ENCODE measurements at regions not wholly inside any gene's neighbourhood (a gene's known extent, or its start where the extent isn't known, plus 50 kb on each side); places are given as distances from the start of the nearest gene placed in this dataset.

DNA sequence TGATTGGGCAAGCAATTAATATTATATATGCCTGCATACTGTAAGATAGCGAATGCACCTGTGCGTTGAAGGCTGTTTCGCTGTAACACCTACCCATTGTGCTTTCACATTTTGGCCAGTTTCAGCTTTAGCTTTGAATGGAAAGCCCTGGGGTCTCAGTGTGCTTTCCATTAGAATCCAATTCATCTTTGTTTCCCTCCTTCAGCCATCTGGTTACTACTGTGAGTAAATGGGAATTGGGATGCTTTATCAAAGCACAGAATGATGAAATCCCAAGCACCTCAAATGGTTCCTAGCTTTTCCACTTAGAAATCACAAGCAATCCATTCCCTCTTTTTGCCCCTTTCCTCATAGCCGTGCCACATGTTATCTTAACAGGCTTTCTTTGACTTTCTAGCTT lies 127.1 kb downstream of the HDGFL1 start:
- H3K4me1 Mint-ChIP-seq: no peaks in the 10 kb centered on the region
- no peak overlapping the region for H3K4me3 Mint-ChIP-seq
- H3K27me3 Mint-ChIP-seq: no peaks in the 10 kb centered on the region
- no peak for ATAC-seq (replicated peaks)
- H3K36me3 Mint-ChIP-seq (ENCODE audit: low read depth): no peaks in the 10 kb centered on the region
- H3K27ac Mint-ChIP-seq: no peak overlapping the region
- H3K9me3 Mint-ChIP-seq: no peaks in the 10 kb centered on the region

DNA sequence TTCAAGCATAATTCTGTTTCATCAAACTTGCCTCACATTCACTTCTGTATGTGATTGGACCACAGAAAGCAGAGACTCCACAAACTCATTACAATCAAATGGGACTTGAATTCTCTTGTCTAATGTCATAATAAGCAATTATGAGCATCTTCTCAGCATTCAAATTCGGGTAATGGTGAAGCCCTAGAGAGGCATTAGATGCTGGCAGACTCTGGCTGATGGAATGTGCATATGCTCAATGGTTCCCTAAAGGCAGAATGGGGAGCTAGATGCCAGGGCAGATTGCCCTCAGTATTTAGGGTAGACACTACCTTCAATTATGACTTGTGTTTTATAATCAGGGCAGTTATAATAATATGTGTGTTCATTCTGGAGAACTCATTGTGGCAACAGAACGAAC lies 127.9 kb downstream of the HDGFL1 start:
- Mint-ChIP-seq H3K4me3 (no peak overlapping the region), H3K4me1 (no peaks in the 10 kb centered on the region), H3K9me3 (no peaks in the 10 kb centered on the region), H3K36me3 (ENCODE audit: low read depth) (no peaks in the 10 kb centered on the region), H3K27me3 (no peaks in the 10 kb centered on the region), H3K27ac (no peak overlapping the region)
- no peak for ATAC-seq (replicated peaks)

DNA sequence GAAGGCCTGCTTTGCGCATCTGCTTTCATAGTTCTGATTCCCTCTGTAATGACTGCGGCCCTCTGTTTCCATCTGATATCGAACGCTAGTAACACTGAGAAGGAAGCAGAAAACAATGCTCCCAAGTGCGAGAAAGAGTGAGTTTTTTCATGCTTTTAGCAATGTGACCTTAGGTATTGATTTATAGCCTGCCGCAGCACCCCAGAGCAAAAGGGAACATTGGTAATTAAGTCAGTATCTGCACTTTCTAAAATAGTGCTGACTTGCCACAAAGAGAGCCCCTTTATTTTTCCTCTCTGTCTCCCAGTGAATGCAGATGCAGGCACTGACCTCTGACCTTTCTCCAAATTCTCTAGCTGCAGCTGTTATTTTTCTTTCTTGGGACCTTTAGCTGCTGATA lies 129.8 kb downstream of the HDGFL1 start:
- Mint-ChIP-seq H3K4me1 (no peaks in the 10 kb centered on the region), H3K27me3 (no peaks in the 10 kb centered on the region), H3K4me3 (no peak overlapping the region), H3K36me3 (ENCODE audit: low read depth) (no peaks in the 10 kb centered on the region), H3K27ac (no peak overlapping the region), H3K9me3 (no peaks in the 10 kb centered on the region)
- no peak for ATAC-seq (replicated peaks)

DNA sequence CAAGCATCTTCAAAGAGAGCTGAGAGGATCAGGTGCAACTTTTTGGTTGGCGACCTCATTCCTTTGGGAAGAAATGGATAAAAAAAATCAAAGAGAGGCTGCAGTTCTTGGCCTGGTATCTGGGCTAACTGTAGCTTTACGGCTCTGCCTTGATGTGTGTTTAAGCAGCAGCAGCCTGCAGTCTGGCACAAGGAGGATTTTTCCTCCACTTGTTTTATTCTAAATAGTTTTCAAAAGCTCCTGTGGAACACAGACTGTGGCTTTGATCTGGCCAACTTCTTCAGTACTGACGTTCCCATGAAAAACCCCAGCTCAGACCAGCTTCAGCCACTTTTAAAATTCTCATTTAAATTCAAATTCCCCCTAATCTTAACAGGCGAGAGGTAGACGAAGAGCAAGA lies 137.3 kb downstream of the HDGFL1 start:
- Mint-ChIP-seq H3K9me3 (no peaks in the 10 kb centered on the region), H3K27me3 (no peaks in the 10 kb centered on the region), H3K4me1 (no peaks in the 10 kb centered on the region), H3K4me3 (no peak overlapping the region), H3K27ac (no peak overlapping the region), H3K36me3 (ENCODE audit: low read depth) (no peaks in the 10 kb centered on the region)
- ATAC-seq (replicated peaks): no peak

- H3K27ac Mint-ChIP-seq: no peak overlapping the region
- no peaks in the 10 kb centered on the region for H3K36me3 Mint-ChIP-seq (ENCODE audit: low read depth)
- H3K4me1 Mint-ChIP-seq: no peaks in the 10 kb centered on the region
- H3K27me3 Mint-ChIP-seq: no peaks in the 10 kb centered on the region
- H3K9me3 Mint-ChIP-seq: no peaks in the 10 kb centered on the region
- no peak overlapping the region for H3K4me3 Mint-ChIP-seq
- no peak for ATAC-seq (replicated peaks)
Measured at GRCh38 chr6:22708469-22708868, 139.1 kb downstream of the HDGFL1 start.

GRCh38 chr6:22709803-22710202 lies 140.4 kb downstream of the HDGFL1 start:
- Mint-ChIP-seq H3K27ac (no peak overlapping the region), H3K4me3 (no peak overlapping the region), H3K27me3 (no peaks in the 10 kb centered on the region), H3K9me3 (no peaks in the 10 kb centered on the region), H3K4me1 (no peaks in the 10 kb centered on the region), H3K36me3 (ENCODE audit: low read depth) (no peaks in the 10 kb centered on the region)
- no peak for ATAC-seq (replicated peaks)

GRCh38 chr6:22716721-22717120 lies 147.4 kb downstream of the HDGFL1 start:
- no peak overlapping the region for H3K4me3 Mint-ChIP-seq
- no peaks in the 10 kb centered on the region for H3K27me3 Mint-ChIP-seq
- no peak overlapping the region for H3K27ac Mint-ChIP-seq
- ATAC-seq (replicated peaks): no peak
- H3K9me3 Mint-ChIP-seq: peaks cover 5% of the 10 kb centered on the region
- H3K4me1 Mint-ChIP-seq: no peaks in the 10 kb centered on the region
- no peaks in the 10 kb centered on the region for H3K36me3 Mint-ChIP-seq (ENCODE audit: low read depth)

- no peak overlapping the region for H3K27ac Mint-ChIP-seq
- no peak overlapping the region for H3K4me3 Mint-ChIP-seq
- H3K27me3 Mint-ChIP-seq: no peaks in the 10 kb centered on the region
- H3K9me3 Mint-ChIP-seq: peaks cover 5% of the 10 kb centered on the region
- H3K36me3 Mint-ChIP-seq (ENCODE audit: low read depth): no peaks in the 10 kb centered on the region
- no peak for ATAC-seq (replicated peaks)
- H3K4me1 Mint-ChIP-seq: no peaks in the 10 kb centered on the region
Measured at GRCh38 chr6:22717915-22718314, 148.5 kb downstream of the HDGFL1 start.

GRCh38 chr6:22722913-22723312 lies 153.5 kb downstream of the HDGFL1 start:
- Mint-ChIP-seq H3K9me3 (peaks cover 5% of the 10 kb centered on the region), H3K4me1 (no peaks in the 10 kb centered on the region), H3K4me3 (no peak overlapping the region), H3K36me3 (ENCODE audit: low read depth) (no peaks in the 10 kb centered on the region), H3K27ac (no peak overlapping the region), H3K27me3 (no peaks in the 10 kb centered on the region)
- ATAC-seq (replicated peaks): no peak

GRCh38 chr6:22726966-22727365 lies 157.6 kb downstream of the HDGFL1 start:
- no peaks in the 10 kb centered on the region for H3K27me3 Mint-ChIP-seq
- no peak for ATAC-seq (replicated peaks)
- H3K27ac Mint-ChIP-seq: no peak overlapping the region
- no peaks in the 10 kb centered on the region for H3K9me3 Mint-ChIP-seq
- no peaks in the 10 kb centered on the region for H3K4me1 Mint-ChIP-seq
- no peak overlapping the region for H3K4me3 Mint-ChIP-seq
- no peaks in the 10 kb centered on the region for H3K36me3 Mint-ChIP-seq (ENCODE audit: low read depth)

GRCh38 chr6:22727710-22728109 lies 158.3 kb downstream of the HDGFL1 start:
- no peak for ATAC-seq (replicated peaks)
- Mint-ChIP-seq H3K4me3 (no peak overlapping the region), H3K27me3 (no peaks in the 10 kb centered on the region)

DNA sequence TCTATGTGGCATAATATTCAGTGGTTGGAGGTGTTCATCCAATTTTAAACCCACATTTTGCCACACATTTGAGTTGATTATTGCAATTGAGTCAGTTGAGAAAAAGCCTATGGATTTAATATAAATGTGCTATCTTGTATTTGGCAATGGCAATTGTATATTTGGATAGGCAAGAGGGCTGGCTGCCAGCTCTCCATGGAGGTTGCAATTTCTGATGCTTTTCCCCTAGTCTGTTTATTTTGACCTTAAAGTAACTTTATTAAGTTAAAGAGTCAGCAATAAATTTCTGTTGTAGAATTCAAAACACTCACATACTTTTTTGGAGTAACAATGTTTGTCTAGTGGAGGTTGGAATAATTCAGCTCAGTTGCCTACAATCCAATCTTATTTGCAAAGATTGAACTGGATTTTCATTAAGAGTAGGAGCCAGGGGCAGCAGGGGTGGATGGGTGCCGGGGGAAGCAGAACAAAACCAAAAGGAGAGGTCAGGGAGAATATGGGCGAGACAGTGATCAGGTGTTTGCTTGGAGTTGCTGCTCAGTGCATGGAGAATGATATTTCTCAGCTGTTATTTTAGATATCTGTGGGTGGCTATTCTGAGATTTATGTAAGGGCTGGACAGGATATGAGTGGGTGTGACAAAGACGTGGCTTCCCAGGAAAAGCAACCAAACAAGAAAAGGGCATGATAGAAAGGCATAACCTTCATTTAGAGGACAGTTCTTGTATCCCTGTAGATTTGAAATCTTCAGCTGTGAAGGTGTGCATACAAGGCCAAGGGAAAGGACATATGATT lies 163.0 kb downstream of the HDGFL1 start:
- peaks cover 4% of the 10 kb centered on the region for H3K9me3 Mint-ChIP-seq
- H3K4me1 Mint-ChIP-seq: no peaks in the 10 kb centered on the region
- H3K4me3 Mint-ChIP-seq: no peak overlapping the region
- H3K27me3 Mint-ChIP-seq: no peaks in the 10 kb centered on the region
- ATAC-seq (replicated peaks): no peak
- no peaks in the 10 kb centered on the region for H3K36me3 Mint-ChIP-seq (ENCODE audit: low read depth)
- H3K27ac Mint-ChIP-seq: no peak overlapping the region

More at GRCh38 chr6:22727710-22728109, 158.3 kb downstream of the HDGFL1 start:
- Mint-ChIP-seq H3K4me1 (no peaks in the 10 kb centered on the region), H3K9me3 (no peaks in the 10 kb centered on the region), H3K36me3 (ENCODE audit: low read depth) (no peaks in the 10 kb centered on the region), H3K27ac (no peak overlapping the region)

DNA sequence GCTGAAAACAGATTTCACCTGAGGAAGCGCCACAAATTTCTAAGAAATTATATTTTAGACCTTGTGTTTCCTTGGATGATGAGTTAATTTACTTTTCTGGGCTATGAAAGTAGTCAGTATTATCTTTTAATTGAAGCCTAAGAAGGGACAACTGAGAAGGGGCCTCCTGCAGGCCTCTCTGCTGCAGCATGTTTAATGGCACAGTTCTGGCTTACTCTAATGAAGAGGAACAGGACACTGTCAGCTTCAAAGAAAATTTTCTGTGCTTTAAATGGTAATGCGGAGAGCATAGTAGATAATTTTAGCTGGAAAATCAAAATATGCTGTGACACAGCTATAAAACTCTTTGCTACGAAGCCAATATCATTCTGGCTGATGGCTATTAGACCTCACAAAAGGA lies 167.4 kb downstream of the HDGFL1 start:
- H3K4me3 Mint-ChIP-seq: no peak overlapping the region
- no peaks in the 10 kb centered on the region for H3K27me3 Mint-ChIP-seq
- no peaks in the 10 kb centered on the region for H3K4me1 Mint-ChIP-seq
- H3K9me3 Mint-ChIP-seq: peaks cover 4% of the 10 kb centered on the region
- H3K36me3 Mint-ChIP-seq (ENCODE audit: low read depth): no peaks in the 10 kb centered on the region
- ATAC-seq (replicated peaks): no peak
- no peak overlapping the region for H3K27ac Mint-ChIP-seq

GRCh38 chr6:22737331-22737730 lies 168.0 kb downstream of the HDGFL1 start:
- Mint-ChIP-seq H3K4me1 (no peaks in the 10 kb centered on the region), H3K9me3 (peaks cover 6% of the 10 kb centered on the region), H3K4me3 (no peak overlapping the region), H3K27ac (no peak overlapping the region), H3K27me3 (no peaks in the 10 kb centered on the region), H3K36me3 (ENCODE audit: low read depth) (no peaks in the 10 kb centered on the region)
- no peak for ATAC-seq (replicated peaks)

DNA sequence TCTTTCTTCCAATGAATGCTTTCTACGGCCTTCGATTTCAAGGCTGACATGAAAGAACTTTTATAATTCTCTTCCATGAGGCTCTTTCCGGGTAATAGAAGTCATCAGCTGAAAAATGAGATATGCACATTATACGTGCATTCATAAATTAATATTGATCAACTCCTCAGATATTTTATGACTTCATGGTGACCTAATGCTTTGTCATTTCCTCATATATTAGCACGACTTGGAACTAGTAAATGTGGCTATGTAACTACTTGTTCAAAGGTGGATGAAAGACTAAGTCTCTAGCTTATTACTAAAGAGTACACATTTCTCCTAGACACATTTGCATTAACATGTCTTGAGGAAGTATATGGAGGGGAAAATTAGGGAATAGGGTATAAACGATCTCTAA lies 168.8 kb downstream of the HDGFL1 start:
- no peaks in the 10 kb centered on the region for H3K4me1 Mint-ChIP-seq
- ATAC-seq (replicated peaks): no peak
- no peak overlapping the region for H3K4me3 Mint-ChIP-seq
- no peak overlapping the region for H3K27ac Mint-ChIP-seq
- H3K36me3 Mint-ChIP-seq (ENCODE audit: low read depth): no peaks in the 10 kb centered on the region
- H3K9me3 Mint-ChIP-seq: peaks cover 8% of the 10 kb centered on the region
- H3K27me3 Mint-ChIP-seq: no peaks in the 10 kb centered on the region

DNA sequence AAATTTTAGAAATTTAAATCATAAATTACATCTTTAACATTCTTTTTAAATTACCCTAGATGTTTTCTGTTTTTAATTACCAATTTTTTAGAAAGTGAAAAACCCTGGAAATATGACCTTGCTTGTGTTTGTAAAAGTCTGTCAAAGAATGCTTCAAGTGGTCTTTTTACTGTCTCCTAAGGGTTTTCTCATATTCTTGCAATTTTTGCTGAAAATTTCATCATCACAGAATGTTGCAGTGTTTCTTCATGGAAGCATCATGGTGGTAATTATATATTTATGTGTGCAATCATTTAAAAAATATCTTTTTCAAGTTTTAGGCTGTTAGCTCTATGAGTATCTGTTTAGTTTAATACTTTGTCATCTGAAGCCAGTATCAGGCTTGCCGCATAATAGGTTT lies 178.2 kb downstream of the HDGFL1 start:
- Mint-ChIP-seq H3K36me3 (ENCODE audit: low read depth) (no peaks in the 10 kb centered on the region), H3K9me3 (peaks cover 3% of the 10 kb centered on the region), H3K27me3 (no peaks in the 10 kb centered on the region), H3K4me3 (no peak overlapping the region), H3K4me1 (no peaks in the 10 kb centered on the region), H3K27ac (no peak overlapping the region)
- ATAC-seq (replicated peaks): no peak

Data from activated T-helper 17 cell treated with anti-CD3 and anti-CD28 coated beads, Interleukin-2, amount 50 U/mL, for 72 hours (primary cell).